ENCODE measurements at regions not wholly inside any gene's neighbourhood (a gene's known extent, or its start where the extent isn't known, plus 50 kb on each side); places are given as distances from the start of the nearest gene placed in this dataset.

DNA sequence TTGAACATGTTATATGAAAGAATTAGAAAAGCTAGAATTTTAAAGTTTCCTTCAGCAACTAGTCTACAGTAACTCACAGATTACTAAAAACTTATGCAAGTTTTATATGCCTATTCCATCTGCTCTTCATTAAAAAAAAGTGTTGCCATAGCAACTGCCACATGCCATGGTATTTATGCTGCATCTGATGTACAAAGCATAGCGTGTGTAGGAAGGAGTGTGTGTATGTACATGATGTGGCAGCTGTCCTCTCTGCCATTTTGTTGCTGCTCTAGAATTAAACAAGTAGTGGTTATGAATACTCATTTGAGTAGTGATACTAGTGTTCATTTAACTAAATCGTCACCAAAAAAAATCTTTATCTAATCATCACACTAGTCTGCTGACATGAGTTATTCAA is 593.5 kb downstream of the CETN3 start:
- TF ChIP-seq, protein P1, sequence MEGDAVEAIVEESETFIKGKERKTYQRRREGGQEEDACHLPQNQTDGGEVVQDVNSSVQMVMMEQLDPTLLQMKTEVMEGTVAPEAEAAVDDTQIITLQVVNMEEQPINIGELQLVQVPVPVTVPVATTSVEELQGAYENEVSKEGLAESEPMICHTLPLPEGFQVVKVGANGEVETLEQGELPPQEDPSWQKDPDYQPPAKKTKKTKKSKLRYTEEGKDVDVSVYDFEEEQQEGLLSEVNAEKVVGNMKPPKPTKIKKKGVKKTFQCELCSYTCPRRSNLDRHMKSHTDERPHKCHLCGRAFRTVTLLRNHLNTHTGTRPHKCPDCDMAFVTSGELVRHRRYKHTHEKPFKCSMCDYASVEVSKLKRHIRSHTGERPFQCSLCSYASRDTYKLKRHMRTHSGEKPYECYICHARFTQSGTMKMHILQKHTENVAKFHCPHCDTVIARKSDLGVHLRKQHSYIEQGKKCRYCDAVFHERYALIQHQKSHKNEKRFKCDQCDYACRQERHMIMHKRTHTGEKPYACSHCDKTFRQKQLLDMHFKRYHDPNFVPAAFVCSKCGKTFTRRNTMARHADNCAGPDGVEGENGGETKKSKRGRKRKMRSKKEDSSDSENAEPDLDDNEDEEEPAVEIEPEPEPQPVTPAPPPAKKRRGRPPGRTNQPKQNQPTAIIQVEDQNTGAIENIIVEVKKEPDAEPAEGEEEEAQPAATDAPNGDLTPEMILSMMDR (IDR thresholded peaks at IDR 0.05) = no peak
- TF ChIP-seq POLR2A (IDR thresholded peaks at IDR 0.05) (no peak), POLR2AphosphoS5 (IDR thresholded peaks at IDR 0.05) (no peak), EP300 (IDR thresholded peaks at IDR 0.05) (no peak)
